ENCODE measurements at regions not wholly inside any gene's neighbourhood (a gene's known extent, or its start where the extent isn't known, plus 50 kb on each side); places are given as distances from the start of the nearest gene placed in this dataset.

DNA sequence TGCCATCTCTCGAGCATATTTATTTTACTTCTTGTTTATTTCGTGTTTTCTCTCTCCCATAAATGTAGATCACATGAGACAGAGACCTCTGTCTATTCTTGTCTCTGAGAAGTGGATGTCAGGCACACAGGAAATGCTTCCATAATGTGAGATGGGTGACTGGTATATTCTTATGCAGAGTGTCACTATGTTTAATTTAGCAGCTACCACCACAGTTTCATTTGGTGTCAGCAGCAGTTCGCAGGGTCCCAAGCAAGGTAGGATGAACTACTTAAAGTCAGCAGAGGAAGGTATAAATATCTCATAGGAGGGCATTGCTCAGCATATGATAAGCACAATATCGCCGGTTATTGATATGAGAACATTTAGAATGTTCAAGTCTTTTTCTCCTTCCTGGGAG lies 180.9 kb upstream of the CNTN1 start:
- Histone ChIP-seq H3K4ac (ENCODE audit: low read depth, low read length) (no peak overlapping the region), H2BK15ac (ENCODE audit: low read depth, low read length) (no peak overlapping the region), H4K8ac (replicated peaks; ENCODE audit: insufficient read length, low read depth, low read length) (no peak overlapping the region), H3K18ac (ENCODE audit: insufficient read length, low read depth, low read length) (no peak overlapping the region), H2BK20ac (ENCODE audit: low read depth, low read length, poor library complexity, severe bottlenecking) (no peak overlapping the region), H3K27ac (ENCODE audit: insufficient read length, low read depth, low read length) (no peak overlapping the region), H2BK120ac (ENCODE audit: low read depth, low read length, poor library complexity, severe bottlenecking) (no peak overlapping the region), H3K4me1 (ENCODE audit: insufficient read depth, low read length) (no peaks in the 10 kb centered on the region), H3K23me2 (ENCODE audit: insufficient read length, low read depth, low read length, poor library complexity, severe bottlenecking) (no peaks in the 10 kb centered on the region), H3T11ph (ENCODE audit: low read length) (no peak overlapping the region), H3K79me1 (ENCODE audit: insufficient read depth, low read depth, low read length, poor library complexity, severe bottlenecking) (no peaks in the 10 kb centered on the region), H3K9ac (ENCODE audit: extremely low read depth, insufficient read length, low read length) (no peak overlapping the region), H3K79me2 (ENCODE audit: insufficient read depth, low read length) (no peaks in the 10 kb centered on the region), H3K56ac (ENCODE audit: insufficient read length, low read depth, low read length) (no peak overlapping the region), H4K5ac (ENCODE audit: insufficient read length, low read depth, low read length) (no peak overlapping the region), H2AK5ac (ENCODE audit: insufficient read length, low read length) (no peak overlapping the region), H3K9me3 (ENCODE audit: control insufficient read depth, low read depth, low read length) (no peaks in the 10 kb centered on the region), H2BK5ac (ENCODE audit: insufficient read length, low read length) (no peak overlapping the region), H4K91ac (ENCODE audit: insufficient read length, low read depth, low read length) (no peak overlapping the region), H2BK12ac (ENCODE audit: insufficient read length, low read depth, low read length) (no peak overlapping the region), H3K27me3 (ENCODE audit: insufficient read depth, low read length) (no peaks in the 10 kb centered on the region), H3K14ac (ENCODE audit: insufficient read depth, low read length) (no peak overlapping the region), H3K4me2 (ENCODE audit: insufficient read depth, insufficient read length, low read length) (no peak overlapping the region), H2AFZ (ENCODE audit: low read length) (no peak overlapping the region), H3K23ac (ENCODE audit: insufficient read length, low read depth, low read length) (no peak overlapping the region), H4K20me1 (ENCODE audit: control insufficient read depth, insufficient read depth, insufficient read length) (no peaks in the 10 kb centered on the region)
- H3K4me1 Mint-ChIP-seq: peaks cover 3% of the 10 kb centered on the region in 2 experiments; a peak in 3 of 4 replicates
- no peaks in the 10 kb centered on the region for H3K36me3 Mint-ChIP-seq (ENCODE audit: insufficient read depth in 1 of 3, low read depth in 3 of 3)
- TF ChIP-seq, protein P1, sequence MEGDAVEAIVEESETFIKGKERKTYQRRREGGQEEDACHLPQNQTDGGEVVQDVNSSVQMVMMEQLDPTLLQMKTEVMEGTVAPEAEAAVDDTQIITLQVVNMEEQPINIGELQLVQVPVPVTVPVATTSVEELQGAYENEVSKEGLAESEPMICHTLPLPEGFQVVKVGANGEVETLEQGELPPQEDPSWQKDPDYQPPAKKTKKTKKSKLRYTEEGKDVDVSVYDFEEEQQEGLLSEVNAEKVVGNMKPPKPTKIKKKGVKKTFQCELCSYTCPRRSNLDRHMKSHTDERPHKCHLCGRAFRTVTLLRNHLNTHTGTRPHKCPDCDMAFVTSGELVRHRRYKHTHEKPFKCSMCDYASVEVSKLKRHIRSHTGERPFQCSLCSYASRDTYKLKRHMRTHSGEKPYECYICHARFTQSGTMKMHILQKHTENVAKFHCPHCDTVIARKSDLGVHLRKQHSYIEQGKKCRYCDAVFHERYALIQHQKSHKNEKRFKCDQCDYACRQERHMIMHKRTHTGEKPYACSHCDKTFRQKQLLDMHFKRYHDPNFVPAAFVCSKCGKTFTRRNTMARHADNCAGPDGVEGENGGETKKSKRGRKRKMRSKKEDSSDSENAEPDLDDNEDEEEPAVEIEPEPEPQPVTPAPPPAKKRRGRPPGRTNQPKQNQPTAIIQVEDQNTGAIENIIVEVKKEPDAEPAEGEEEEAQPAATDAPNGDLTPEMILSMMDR (conservative IDR thresholded peaks at IDR 0.05): no peak
- WGBS (ENCODE audit: extremely low coverage, insufficient read length, low lambda C conversion rate): no CpG with 5 or more reads among the region's 5 CpGs
- no peaks in the 10 kb centered on the region for H3K9me3 Mint-ChIP-seq
- H3K27ac Mint-ChIP-seq: no peak overlapping the region
- H3K4me3 Mint-ChIP-seq: no peak overlapping the region
- H3K27me3 Mint-ChIP-seq (ENCODE audit: low read depth): no peaks in the 10 kb centered on the region
- DNase-seq: no peak

Data from H9 (cell line).